ENCODE measurements at regions not wholly inside any gene's neighbourhood (a gene's known extent, or its start where the extent isn't known, plus 50 kb on each side); places are given as distances from the start of the nearest gene placed in this dataset.

DNA sequence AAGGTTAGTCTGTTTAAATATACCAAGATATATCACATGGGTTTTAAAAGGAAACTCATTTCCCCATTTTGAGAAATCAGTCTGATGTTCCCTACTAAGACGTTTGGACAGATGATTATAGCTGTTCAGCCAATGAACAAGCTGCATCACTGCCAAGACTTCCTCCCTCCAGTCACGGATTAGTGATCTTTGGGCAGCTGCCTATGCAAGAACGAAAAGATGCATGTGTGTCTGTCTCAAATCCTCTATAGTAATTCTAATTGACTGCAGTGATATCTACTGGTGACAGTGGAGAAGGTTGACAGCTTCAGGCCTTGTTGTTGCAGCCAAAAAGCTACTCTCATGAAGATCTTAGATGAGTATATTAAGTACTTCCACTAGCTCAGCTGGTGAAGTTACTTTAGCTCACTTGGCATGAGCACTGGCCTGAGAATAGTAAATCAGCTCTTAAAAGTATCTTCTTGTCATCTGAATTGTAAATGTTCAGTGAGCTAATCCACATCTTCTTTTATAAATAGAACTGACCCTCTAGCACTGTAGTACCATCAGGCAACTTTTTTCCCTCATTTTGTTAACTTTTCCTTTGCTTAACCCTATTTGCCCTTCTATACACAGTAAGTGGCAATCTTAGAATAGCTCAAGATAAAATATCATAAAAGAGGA is 134.5 kb upstream of the PCDH10 start:
- TF ChIP-seq, protein P1, sequence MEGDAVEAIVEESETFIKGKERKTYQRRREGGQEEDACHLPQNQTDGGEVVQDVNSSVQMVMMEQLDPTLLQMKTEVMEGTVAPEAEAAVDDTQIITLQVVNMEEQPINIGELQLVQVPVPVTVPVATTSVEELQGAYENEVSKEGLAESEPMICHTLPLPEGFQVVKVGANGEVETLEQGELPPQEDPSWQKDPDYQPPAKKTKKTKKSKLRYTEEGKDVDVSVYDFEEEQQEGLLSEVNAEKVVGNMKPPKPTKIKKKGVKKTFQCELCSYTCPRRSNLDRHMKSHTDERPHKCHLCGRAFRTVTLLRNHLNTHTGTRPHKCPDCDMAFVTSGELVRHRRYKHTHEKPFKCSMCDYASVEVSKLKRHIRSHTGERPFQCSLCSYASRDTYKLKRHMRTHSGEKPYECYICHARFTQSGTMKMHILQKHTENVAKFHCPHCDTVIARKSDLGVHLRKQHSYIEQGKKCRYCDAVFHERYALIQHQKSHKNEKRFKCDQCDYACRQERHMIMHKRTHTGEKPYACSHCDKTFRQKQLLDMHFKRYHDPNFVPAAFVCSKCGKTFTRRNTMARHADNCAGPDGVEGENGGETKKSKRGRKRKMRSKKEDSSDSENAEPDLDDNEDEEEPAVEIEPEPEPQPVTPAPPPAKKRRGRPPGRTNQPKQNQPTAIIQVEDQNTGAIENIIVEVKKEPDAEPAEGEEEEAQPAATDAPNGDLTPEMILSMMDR (CRISPR knock-in tag; IDR thresholded peaks at IDR 0.05), result no peak
- TF ChIP-seq, protein P2, sequence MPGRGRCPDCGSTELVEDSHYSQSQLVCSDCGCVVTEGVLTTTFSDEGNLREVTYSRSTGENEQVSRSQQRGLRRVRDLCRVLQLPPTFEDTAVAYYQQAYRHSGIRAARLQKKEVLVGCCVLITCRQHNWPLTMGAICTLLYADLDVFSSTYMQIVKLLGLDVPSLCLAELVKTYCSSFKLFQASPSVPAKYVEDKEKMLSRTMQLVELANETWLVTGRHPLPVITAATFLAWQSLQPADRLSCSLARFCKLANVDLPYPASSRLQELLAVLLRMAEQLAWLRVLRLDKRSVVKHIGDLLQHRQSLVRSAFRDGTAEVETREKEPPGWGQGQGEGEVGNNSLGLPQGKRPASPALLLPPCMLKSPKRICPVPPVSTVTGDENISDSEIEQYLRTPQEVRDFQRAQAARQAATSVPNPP (CRISPR knock-in tag; IDR thresholded peaks at IDR 0.05), result no peak

Measured in HepG2 (cell line).